GM12873 (cell line): ENCODE measurements at regions not wholly inside any gene's neighbourhood (a gene's known extent, or its start where the extent isn't known, plus 50 kb on each side); places are given as distances from the start of the nearest gene placed in this dataset.

Experiments
- CTCF ChIP-seq: IDR thresholded peaks from 2 replicates; pipeline ENCODE4 v1.5.1; 2012; ENCODE audit warnings: low read depth, mild to moderate bottlenecking, moderate library complexity, low read length, control low read depth; ENCODE audit not compliant: insufficient read depth; ENCODE audit errors: missing control alignments

GRCh38 chr7:149703044-149703650 lies 70.2 kb downstream of the ZNF467 start:
- no peak for TF ChIP-seq CTCF

GRCh38 chr7:149701495-149702240 lies 71.7 kb downstream of the ZNF467 start:
- no peak for TF ChIP-seq CTCF

DNA sequence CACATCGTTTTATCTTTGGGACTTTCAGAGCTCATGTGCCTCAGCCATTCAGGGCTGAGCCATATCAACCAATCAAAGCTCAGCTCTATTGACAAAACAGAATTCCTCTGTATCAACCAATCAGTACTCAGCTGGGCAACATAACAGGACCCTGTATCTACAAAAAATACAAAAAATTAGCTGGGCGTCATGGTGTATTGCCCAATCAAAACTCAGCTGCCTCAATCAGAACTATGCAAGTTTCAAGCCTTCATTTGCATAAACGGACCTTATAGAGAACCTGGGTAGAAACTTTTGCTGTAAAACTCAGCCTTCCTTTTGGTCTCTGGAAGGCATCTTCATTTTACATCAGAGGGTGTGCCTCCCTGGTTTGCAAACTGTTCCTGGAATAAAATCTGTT lies 77.1 kb downstream of the ZNF467 start:
- TF ChIP-seq CTCF = no peak

GRCh38 chr7:149692557-149692982 lies 80.8 kb downstream of the ZNF467 start:
- TF ChIP-seq CTCF = no peak

- no peak for TF ChIP-seq CTCF
Observed at GRCh38 chr7:149692056-149692455, 81.3 kb downstream of the ZNF467 start.

GRCh38 chr7:149690688-149691446 lies 82.5 kb downstream of the ZNF467 start:
- TF ChIP-seq CTCF = no peak

DNA sequence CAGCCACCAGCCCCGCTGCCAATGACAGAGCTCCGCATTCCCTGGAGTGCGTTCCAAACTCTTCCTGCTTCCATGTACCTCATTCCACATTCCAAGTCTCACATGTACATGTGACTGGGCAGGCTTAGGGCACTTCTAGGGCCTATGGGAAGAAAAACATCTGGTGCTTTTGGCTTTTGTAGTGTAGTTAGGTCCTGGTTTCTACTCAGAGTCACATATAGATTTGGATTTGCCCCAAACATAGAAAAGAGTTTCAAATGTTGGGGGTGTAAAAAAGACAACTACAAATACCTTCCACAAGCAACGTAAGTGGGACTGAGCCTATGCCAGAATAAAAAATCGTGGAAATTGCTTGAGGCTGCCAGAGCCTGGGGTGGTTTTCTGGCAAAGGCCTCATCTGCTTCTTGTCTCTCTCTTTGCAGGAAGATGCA lies 84.1 kb downstream of the ZNF467 start:
- no peak for TF ChIP-seq CTCF
